ENCODE measurements at regions not wholly inside any gene's neighbourhood (a gene's known extent, or its start where the extent isn't known, plus 50 kb on each side); places are given as distances from the start of the nearest gene placed in this dataset.

DNA sequence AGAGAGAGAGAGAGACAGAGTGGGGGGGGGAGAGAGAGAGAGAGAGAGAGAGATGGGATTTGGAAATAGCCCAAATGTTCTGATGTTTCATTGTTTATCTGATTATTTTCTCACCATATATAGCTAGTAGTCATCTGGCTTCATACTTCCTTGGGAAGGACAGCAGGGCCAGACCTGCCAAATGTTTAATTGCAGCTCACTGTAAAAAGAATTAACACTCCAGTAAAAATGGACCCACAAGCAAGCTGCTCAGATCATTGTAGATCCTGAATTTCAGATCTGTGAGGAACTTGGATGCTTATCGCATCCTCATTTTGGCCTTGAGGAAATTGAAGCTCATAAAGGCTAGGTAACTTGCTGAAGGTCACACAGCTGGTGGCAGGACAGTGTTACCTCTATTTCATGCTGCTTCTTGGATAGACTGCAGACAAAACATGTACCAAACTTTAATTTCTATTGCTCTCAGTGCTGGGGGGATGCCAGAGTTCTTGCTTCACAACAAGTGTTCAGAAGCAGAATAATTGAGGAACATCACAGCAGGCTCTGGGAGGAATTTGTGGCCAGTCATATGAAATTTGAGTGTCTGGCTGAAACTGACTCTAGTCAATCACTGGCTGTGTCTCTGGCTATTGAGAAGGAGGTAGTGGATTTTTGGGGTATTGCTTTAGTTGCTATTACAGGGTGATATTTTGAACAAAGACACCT lies 223.5 kb downstream of the PIK3C3 start:
- TF ChIP-seq, protein P1, sequence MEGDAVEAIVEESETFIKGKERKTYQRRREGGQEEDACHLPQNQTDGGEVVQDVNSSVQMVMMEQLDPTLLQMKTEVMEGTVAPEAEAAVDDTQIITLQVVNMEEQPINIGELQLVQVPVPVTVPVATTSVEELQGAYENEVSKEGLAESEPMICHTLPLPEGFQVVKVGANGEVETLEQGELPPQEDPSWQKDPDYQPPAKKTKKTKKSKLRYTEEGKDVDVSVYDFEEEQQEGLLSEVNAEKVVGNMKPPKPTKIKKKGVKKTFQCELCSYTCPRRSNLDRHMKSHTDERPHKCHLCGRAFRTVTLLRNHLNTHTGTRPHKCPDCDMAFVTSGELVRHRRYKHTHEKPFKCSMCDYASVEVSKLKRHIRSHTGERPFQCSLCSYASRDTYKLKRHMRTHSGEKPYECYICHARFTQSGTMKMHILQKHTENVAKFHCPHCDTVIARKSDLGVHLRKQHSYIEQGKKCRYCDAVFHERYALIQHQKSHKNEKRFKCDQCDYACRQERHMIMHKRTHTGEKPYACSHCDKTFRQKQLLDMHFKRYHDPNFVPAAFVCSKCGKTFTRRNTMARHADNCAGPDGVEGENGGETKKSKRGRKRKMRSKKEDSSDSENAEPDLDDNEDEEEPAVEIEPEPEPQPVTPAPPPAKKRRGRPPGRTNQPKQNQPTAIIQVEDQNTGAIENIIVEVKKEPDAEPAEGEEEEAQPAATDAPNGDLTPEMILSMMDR (IDR thresholded peaks at IDR 0.05; ENCODE audit: insufficient read depth, low read depth, low read length), result no peak
- no peaks in the 10 kb centered on the region for H3K36me3 ChIP-seq (ENCODE audit: control insufficient read depth, insufficient read depth, low read length)
- H3K27me3 ChIP-seq (ENCODE audit: control insufficient read depth, insufficient read depth, low read length), result no peaks in the 10 kb centered on the region
- ChIA-PET POLR2A (no interaction called here), CTCF (interaction anchor here (0.9 kb wide), 1 partner anchor 14 kb away, joined by 3 read pairs; no protein-coding TSS in a partner anchor)
- H3K4me3 ChIP-seq (ENCODE audit: low read depth, low read length), result no peak overlapping the region
- no peak for DNase-seq (ENCODE audit: low read depth)

DNA sequence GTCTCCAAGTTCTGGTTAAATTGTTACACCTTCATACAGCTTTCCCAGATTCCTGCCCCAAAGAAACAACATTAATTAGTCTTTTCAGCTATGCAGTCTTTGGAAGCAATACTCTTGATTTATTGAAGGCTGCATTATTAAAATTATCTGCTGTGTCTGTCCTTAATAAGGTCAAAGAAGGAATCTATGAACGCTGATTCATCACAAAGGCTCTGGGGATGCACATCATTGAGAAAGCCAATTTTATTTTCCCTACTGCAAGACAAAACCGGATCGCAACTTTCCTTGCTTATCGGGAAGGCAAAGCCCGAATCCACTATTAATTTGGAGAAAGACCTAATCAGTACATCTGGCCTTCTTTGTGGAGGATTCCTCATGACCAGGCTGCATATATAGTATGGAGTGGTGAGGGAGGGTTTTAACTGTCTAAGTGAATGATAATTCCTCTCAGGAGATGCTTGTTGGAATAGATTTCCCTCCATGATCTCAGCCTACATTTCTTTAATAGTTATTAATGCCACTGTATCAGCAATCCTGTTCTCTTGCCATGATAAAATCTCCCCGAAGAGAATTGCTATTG lies 224.6 kb downstream of the PIK3C3 start:
- Histone ChIP-seq H3K4me3 (ENCODE audit: low read depth, low read length) (no peak overlapping the region), H3K36me3 (ENCODE audit: control insufficient read depth, insufficient read depth, low read length) (no peaks in the 10 kb centered on the region), H3K27me3 (ENCODE audit: control insufficient read depth, insufficient read depth, low read length) (no peaks in the 10 kb centered on the region)
- ChIA-PET POLR2A (no interaction called here), CTCF (interaction anchor here (0.5 kb wide), 1 partner anchor 25 kb away, joined by 3 read pairs; no protein-coding TSS in a partner anchor)
- DNase-seq (ENCODE audit: low read depth), result no peak
- TF ChIP-seq, protein P1 (IDR thresholded peaks at IDR 0.05; ENCODE audit: insufficient read depth, low read depth, low read length), result no peak

DNA sequence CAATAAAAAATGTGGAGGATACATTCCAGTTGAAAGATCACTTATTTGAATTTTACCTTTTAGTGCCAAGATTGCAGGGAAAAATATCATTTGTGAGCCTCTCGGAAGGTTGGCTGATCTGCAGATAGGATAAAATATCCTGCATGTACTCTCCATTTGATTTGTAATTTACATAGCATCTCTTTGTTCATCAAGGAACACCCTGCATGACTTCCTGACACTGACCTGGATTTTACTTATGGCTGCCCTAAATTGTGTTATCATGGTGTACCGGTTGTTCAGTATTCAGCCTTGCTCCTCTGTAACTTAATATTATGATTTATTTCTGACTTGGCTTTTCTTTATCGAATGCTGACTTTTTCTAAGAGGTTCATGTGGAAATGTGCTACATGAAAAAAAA lies 226.4 kb downstream of the PIK3C3 start:
- ChIA-PET POLR2A (no interaction called here), CTCF (no interaction called here)
- Histone ChIP-seq H3K27me3 (ENCODE audit: control insufficient read depth, insufficient read depth, low read length) (no peaks in the 10 kb centered on the region), H3K36me3 (ENCODE audit: control insufficient read depth, insufficient read depth, low read length) (no peaks in the 10 kb centered on the region), H3K4me3 (ENCODE audit: low read depth, low read length) (no peak overlapping the region)
- TF ChIP-seq, protein P1 (IDR thresholded peaks at IDR 0.05; ENCODE audit: insufficient read depth, low read depth, low read length), result no peak
- no peak for DNase-seq (ENCODE audit: low read depth)

DNA sequence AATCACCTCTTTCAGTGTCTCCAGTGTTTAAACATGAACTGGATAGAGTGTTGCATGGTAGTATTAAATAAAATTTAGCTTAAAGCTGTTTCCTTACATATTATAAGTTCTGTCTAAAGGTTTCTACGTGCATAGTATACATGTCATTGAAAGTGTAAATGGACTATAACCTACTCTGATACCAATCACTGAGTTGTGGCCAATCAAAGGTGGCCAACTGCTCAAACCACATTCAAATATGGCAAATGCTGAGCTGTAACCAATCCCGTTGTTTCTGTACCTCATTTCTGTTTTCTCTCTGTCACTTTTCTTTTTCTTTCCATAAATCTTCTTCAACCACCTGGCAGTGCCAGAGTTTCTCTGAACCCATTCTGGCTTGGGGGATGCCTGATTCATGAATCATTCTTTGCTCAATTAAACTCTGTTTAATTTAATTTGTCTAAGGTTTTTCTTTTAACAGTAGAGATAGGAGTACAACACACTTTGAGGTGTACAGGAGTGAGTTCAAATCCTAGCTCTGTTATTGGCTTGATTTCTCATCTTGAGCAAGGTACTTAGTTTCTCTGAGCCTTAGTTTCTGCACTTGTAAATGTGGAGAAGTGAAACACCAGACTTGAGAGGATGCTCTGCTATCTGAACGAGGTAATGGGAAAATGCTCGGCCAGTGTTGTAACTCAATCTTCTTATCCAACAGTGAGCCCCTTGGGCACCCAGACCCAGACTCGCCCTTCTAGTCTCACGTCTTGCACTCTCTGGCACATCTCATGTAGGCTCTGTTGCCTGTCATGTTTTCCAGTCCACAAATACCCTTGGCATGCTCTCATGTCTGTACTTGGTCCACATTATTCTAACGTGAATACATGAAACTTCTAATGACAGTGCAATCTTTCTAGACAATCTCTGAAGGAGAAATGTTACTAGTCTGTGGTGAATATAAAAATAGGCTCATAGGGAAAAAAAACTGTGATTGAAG lies 228.0 kb downstream of the PIK3C3 start:
- POLR2A ChIA-PET, result no interaction called here
- Histone ChIP-seq H3K27me3 (ENCODE audit: control insufficient read depth, insufficient read depth, low read length) (no peaks in the 10 kb centered on the region), H3K4me3 (ENCODE audit: low read depth, low read length) (no peak overlapping the region), H3K36me3 (ENCODE audit: control insufficient read depth, insufficient read depth, low read length) (no peaks in the 10 kb centered on the region)
- DNase-seq (ENCODE audit: low read depth), result no peak
- CTCF ChIA-PET, result no interaction called here
- TF ChIP-seq, protein P1 (IDR thresholded peaks at IDR 0.05; ENCODE audit: insufficient read depth, low read depth, low read length), result no peak

DNA sequence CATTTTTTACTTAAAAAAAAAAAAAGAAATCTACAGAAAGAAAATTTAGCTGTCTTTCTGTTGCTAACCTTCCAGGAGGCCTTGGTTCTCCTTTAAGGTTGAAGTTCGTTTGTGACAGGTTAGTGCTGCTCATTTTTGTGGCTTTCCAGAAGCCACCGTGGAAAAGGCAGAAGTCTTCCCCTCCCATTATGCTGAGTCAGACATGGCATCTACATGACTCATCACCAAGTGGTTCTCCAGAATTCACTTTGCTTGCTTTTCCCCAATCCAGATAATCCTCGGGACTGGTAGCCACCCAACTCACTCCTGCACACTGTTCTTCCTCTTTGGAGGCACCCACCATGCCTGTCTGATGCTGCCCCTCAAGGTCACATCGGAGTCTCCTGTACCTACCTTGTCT lies 228.7 kb downstream of the PIK3C3 start:
- no peaks in the 10 kb centered on the region for H3K27me3 ChIP-seq (ENCODE audit: control insufficient read depth, insufficient read depth, low read length)
- TF ChIP-seq, protein P1 (IDR thresholded peaks at IDR 0.05; ENCODE audit: insufficient read depth, low read depth, low read length), result no peak
- H3K36me3 ChIP-seq (ENCODE audit: control insufficient read depth, insufficient read depth, low read length), result no peaks in the 10 kb centered on the region
- CTCF ChIA-PET, result no interaction called here
- POLR2A ChIA-PET, result no interaction called here
- peak; percentile 49 for DNase-seq (ENCODE audit: low read depth)
- H3K4me3 ChIP-seq (ENCODE audit: low read depth, low read length), result no peak overlapping the region
